ENCODE measurements at regions not wholly inside any gene's neighbourhood (a gene's known extent, or its start where the extent isn't known, plus 50 kb on each side); places are given as distances from the start of the nearest gene placed in this dataset.

DNA sequence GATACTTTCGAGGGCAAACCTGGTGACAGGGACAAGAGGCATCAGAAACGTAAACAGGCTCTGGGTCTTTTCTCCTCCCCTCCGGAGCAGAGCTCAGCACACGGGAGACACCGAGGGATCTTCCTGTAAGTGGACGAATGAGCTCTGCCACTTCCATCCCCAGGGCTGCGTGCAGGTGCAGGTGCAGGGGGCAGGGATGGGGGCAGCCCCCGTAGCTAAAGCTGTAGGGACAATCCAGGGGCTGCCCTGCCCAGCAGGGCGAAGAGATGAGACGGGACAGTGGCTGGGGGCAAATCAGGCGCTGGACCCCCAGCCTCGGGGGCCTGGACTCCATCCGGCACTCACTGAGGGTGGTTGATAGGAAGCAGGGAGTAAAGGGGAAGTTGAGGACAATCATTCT lies 505.4 kb downstream of the BRD1 start:
- no peak for TF ChIP-seq POLR2A (IDR thresholded peaks at IDR 0.05)
- TF ChIP-seq, protein P1, sequence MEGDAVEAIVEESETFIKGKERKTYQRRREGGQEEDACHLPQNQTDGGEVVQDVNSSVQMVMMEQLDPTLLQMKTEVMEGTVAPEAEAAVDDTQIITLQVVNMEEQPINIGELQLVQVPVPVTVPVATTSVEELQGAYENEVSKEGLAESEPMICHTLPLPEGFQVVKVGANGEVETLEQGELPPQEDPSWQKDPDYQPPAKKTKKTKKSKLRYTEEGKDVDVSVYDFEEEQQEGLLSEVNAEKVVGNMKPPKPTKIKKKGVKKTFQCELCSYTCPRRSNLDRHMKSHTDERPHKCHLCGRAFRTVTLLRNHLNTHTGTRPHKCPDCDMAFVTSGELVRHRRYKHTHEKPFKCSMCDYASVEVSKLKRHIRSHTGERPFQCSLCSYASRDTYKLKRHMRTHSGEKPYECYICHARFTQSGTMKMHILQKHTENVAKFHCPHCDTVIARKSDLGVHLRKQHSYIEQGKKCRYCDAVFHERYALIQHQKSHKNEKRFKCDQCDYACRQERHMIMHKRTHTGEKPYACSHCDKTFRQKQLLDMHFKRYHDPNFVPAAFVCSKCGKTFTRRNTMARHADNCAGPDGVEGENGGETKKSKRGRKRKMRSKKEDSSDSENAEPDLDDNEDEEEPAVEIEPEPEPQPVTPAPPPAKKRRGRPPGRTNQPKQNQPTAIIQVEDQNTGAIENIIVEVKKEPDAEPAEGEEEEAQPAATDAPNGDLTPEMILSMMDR (IDR thresholded peaks at IDR 0.05) = no peak
- Histone ChIP-seq H3K27ac (no peak overlapping the region), H3K36me3 (no peaks in the 10 kb centered on the region), H3K4me3 (no peak overlapping the region), H3K9me3 (peaks cover 0 to 14% (median 2%) of the 10 kb centered on the region in 12 donors), H3K27me3 (peaks cover 0 to 47% (median 20%) of the 10 kb centered on the region in 9 donors), H3K4me1 (no peaks in the 10 kb centered on the region)
- DNase-seq = no peak
- 55 to 65% (median 59%) methylated on average over 12 to 13 of the region's 13 CpGs for WGBS, 4 donors
- ATAC-seq = no peak
- intact Hi-C loops (cut with DNase I) = no loop called here

DNA sequence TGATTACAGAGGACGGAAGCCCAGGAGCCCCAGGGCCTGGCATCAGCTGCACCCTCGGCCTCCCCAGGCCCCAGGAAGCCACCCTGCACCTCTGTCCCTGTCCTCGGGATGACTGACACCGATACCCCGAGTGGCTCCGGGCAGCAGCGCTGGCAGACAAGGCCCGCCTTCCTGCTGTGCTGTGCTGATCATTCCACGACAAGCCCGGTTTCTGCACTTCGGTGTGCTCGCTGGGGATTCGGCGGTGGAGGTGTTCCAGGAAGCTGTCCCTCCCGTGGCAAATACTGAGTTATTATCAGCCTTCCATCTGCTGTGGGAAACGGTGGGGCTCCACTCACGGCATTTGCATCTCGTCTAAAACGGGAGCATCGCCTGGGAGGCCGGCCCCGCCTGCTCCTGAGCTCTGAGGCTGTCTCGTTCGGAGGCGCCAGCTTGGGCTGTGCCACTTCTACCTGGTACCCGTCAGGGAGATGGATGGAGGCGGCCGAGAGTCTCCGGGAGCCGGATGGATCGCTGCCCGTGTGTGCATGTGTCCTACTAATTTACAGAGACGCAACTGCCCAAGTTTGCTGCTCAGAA lies 506.1 kb downstream of the BRD1 start:
- H3K36me3 ChIP-seq = no peaks in the 10 kb centered on the region
- no peaks in the 10 kb centered on the region for H3K4me1 ChIP-seq
- TF ChIP-seq, protein P1 (IDR thresholded peaks at IDR 0.05) = no peak
- TF ChIP-seq POLR2A (IDR thresholded peaks at IDR 0.05) = no peak
- 69 to 78% (median 72%) methylated on average over 29 to 33 of the region's 33 CpGs for WGBS, 4 donors
- no peak overlapping the region for H3K4me3 ChIP-seq
- H3K9me3 ChIP-seq = peaks cover 0 to 8% (median 0%) of the 10 kb centered on the region in 12 donors
- intact Hi-C loops (cut with DNase I) = no loop called here
- no peak for DNase-seq
- ATAC-seq = no peak
- H3K27me3 ChIP-seq = peaks cover 0 to 47% (median 20%) of the 10 kb centered on the region in 9 donors
- H3K27ac ChIP-seq = no peak overlapping the region

DNA sequence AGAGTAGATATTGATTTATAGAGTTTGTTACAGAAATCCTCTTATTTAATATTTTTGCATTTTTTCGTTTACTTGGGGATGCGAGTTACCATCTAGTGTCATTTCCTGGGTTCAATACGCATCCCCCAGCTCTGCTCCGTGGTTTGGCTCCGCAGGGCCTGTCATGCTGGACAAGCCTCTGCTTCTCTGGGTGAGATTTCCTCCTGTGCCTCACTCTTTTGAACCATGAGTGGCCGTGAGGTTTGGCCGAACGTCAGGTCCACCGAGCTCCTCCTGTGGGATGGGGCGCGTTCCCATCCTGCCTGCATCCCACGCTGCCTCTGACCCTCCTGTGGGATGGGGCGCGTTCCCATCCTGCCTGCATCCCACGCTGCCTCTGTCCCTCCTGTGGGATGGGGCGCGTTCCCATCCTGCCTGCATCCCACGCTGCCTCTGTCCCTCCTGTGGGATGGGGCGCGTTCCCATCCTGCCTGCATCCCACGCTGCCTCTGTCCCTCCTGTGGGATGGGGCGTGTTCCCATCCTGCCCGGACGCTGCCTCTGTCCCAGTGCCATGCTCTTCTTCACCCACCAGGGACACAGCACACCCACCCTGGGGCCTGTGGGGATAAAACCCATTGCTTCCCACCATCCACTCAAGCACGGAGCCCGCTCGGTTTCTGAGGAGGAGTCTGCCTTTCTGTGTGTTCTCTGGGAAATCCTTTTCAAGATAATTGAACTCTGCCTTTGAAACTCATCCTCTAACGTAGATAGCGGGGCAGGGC lies 506.8 kb downstream of the BRD1 start:
- Histone ChIP-seq H3K27me3 (peaks cover 0 to 47% (median 20%) of the 10 kb centered on the region in 9 donors), H3K36me3 (no peaks in the 10 kb centered on the region), H3K4me3 (no peak overlapping the region), H3K9me3 (peaks cover 0 to 1% (median 0%) of the 10 kb centered on the region in 12 donors), H3K27ac (no peak overlapping the region), H3K4me1 (no peaks in the 10 kb centered on the region)
- DNase-seq = no peak
- intact Hi-C loops (cut with DNase I) = no loop called here
- ATAC-seq = no peak
- TF ChIP-seq POLR2A (IDR thresholded peaks at IDR 0.05) = no peak
- TF ChIP-seq, protein P1 (IDR thresholded peaks at IDR 0.05) = no peak
- 70 to 75% (median 72%) methylated on average over 11 to 26 of the region's 29 CpGs for WGBS, 4 donors

- peaks cover 0 to 33% (median 13%) of the 10 kb centered on the region in 9 donors for H3K27me3 ChIP-seq
- ATAC-seq = no peak
- TF ChIP-seq, protein P1 (IDR thresholded peaks at IDR 0.05) = peak in 1 of 12 donors; percentile 11
- no peak for TF ChIP-seq POLR2A (IDR thresholded peaks at IDR 0.05)
- H3K4me1 ChIP-seq = no peaks in the 10 kb centered on the region
- no peak overlapping the region for H3K27ac ChIP-seq
- 42 to 49% (median 46%) methylated on average over 5 of the region's 5 CpGs for WGBS, 4 donors
- H3K4me3 ChIP-seq = no peak overlapping the region
- no peaks in the 10 kb centered on the region for H3K9me3 ChIP-seq
- no peaks in the 10 kb centered on the region for H3K36me3 ChIP-seq
- intact Hi-C loops (cut with DNase I) = loop anchor here in 1 of 10 donors (10.0 kb wide), 1 partner anchor 317 kb away; no protein-coding TSS in a partner anchor
- no peak for DNase-seq
These were observed 510.3 kb downstream of the BRD1 start for GRCh38 chr22:49317369-49317768.

Data from heart left ventricle (tissue), 16 donors.